ENCODE measurements at regions not wholly inside any gene's neighbourhood (a gene's known extent, or its start where the extent isn't known, plus 50 kb on each side); places are given as distances from the start of the nearest gene placed in this dataset.

DNA sequence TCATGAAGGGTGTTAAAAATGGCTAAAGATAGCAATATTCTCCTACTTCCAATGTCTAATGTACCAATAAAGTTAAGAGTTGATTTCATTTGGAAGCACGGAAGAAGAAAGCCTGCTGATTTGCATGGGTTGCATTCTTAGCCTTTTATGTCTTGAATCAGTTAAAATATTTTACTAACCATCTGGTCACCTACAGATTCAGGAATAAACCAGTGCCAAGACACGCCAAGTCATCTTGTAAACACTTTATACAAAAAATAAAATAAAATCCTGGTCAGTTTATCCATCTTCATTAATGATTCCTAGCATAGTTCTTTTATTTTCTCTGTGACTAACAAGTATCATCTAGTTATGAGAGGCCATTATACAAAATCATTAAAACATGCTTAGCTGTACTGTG, 1031.6 kb upstream of the WWC1 start:
- TF ChIP-seq EZH2phosphoT487 (IDR thresholded peaks at IDR 0.05; ENCODE audit: insufficient read depth, low read depth) (no peak), EZH2 (IDR thresholded peaks at IDR 0.05; ENCODE audit: insufficient read depth, poor library complexity, severe bottlenecking) (no peak)
